ENCODE measurements at regions not wholly inside any gene's neighbourhood (a gene's known extent, or its start where the extent isn't known, plus 50 kb on each side); places are given as distances from the start of the nearest gene placed in this dataset.

DNA sequence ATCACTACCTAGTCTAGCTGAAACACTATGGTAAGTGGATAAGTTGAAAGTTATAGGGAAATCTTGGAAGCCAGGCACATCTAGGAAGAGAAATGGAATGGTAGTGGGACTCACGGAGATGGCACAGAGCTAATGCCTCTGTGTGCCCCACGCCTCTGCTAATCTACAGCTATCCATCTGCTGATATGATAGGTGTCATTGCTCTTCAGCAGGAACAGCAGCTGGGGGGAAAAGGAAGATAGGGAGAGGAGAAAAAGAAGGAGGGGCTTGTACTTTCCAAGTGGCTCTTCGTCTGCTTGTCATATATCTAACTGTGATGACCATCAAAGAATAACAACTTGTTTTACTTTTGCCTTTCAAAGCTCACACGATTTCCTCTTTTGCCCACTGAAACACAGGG is 1199.1 kb upstream of the SORCS1 start:
- Histone ChIP-seq H3K4me2 (ENCODE audit: low read length) (no peak overlapping the region), H3K9ac (ENCODE audit: low read length) (no peak overlapping the region), H3K4me1 (ENCODE audit: insufficient read depth, low read length, severe bottlenecking) (no peaks in the 10 kb centered on the region), H3K79me2 (ENCODE audit: insufficient read depth, low read length) (no peaks in the 10 kb centered on the region), H2AFZ (ENCODE audit: low read length) (no peak overlapping the region), H3F3A (ENCODE audit: insufficient read depth, low read length) (no peaks in the 10 kb centered on the region), H3K9me3 (ENCODE audit: low read length) (no peaks in the 10 kb centered on the region), H3K9me2 (ENCODE audit: low read depth, low read length) (no peaks in the 10 kb centered on the region), H3K27me3 (ENCODE audit: insufficient read depth, low read length) (no peaks in the 10 kb centered on the region), H3K27ac (ENCODE audit: low read depth, low read length, poor library complexity, severe bottlenecking) (no peak overlapping the region), H4K20me1 (ENCODE audit: insufficient read depth, low read length) (no peaks in the 10 kb centered on the region), H3K36me3 (ENCODE audit: insufficient read depth, low read length) (no peaks in the 10 kb centered on the region), H3K4me3 (ENCODE audit: low read depth, low read length, poor library complexity, severe bottlenecking) (no peak overlapping the region)
- TF ChIP-seq, protein P1, sequence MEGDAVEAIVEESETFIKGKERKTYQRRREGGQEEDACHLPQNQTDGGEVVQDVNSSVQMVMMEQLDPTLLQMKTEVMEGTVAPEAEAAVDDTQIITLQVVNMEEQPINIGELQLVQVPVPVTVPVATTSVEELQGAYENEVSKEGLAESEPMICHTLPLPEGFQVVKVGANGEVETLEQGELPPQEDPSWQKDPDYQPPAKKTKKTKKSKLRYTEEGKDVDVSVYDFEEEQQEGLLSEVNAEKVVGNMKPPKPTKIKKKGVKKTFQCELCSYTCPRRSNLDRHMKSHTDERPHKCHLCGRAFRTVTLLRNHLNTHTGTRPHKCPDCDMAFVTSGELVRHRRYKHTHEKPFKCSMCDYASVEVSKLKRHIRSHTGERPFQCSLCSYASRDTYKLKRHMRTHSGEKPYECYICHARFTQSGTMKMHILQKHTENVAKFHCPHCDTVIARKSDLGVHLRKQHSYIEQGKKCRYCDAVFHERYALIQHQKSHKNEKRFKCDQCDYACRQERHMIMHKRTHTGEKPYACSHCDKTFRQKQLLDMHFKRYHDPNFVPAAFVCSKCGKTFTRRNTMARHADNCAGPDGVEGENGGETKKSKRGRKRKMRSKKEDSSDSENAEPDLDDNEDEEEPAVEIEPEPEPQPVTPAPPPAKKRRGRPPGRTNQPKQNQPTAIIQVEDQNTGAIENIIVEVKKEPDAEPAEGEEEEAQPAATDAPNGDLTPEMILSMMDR (IDR thresholded peaks at IDR 0.05; ENCODE audit: low read length): no peak
- no peak for TF ChIP-seq EZH2 (IDR thresholded peaks at IDR 0.05; ENCODE audit: borderline replicate concordance, low read length)

DNA sequence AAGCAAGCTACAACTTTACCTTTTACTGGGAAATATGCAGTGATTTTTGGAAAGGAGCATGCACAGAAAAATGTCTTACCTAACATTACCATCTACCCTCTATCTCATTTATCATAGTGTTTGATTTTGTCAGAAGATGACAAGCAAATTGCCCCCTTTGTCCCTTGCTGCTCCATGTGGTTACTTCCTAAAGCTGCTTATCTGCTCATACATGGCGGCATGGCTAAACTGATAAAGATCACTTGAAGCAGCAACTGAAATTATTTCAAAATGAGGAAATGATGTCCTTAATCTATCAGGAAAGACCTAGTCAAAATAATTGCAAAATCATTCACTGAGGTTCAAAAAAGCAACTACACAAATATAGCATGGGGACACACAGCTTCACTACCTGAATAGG is 1198.5 kb upstream of the SORCS1 start:
- Histone ChIP-seq H4K20me1 (ENCODE audit: insufficient read depth, low read length) (no peaks in the 10 kb centered on the region), H3K27me3 (ENCODE audit: insufficient read depth, low read length) (no peaks in the 10 kb centered on the region), H3K4me2 (ENCODE audit: low read length) (no peak overlapping the region), H2AFZ (ENCODE audit: low read length) (no peak overlapping the region), H3F3A (ENCODE audit: insufficient read depth, low read length) (no peaks in the 10 kb centered on the region), H3K9me2 (ENCODE audit: low read depth, low read length) (no peaks in the 10 kb centered on the region), H3K4me3 (ENCODE audit: low read depth, low read length, poor library complexity, severe bottlenecking) (no peak overlapping the region), H3K79me2 (ENCODE audit: insufficient read depth, low read length) (no peaks in the 10 kb centered on the region), H3K4me1 (ENCODE audit: insufficient read depth, low read length, severe bottlenecking) (no peaks in the 10 kb centered on the region), H3K9ac (ENCODE audit: low read length) (no peak overlapping the region), H3K36me3 (ENCODE audit: insufficient read depth, low read length) (no peaks in the 10 kb centered on the region), H3K27ac (ENCODE audit: low read depth, low read length, poor library complexity, severe bottlenecking) (no peak overlapping the region), H3K9me3 (ENCODE audit: low read length) (no peaks in the 10 kb centered on the region)
- TF ChIP-seq, protein P1 (IDR thresholded peaks at IDR 0.05; ENCODE audit: low read length): no peak
- no peak for TF ChIP-seq EZH2 (IDR thresholded peaks at IDR 0.05; ENCODE audit: borderline replicate concordance, low read length)

DNA sequence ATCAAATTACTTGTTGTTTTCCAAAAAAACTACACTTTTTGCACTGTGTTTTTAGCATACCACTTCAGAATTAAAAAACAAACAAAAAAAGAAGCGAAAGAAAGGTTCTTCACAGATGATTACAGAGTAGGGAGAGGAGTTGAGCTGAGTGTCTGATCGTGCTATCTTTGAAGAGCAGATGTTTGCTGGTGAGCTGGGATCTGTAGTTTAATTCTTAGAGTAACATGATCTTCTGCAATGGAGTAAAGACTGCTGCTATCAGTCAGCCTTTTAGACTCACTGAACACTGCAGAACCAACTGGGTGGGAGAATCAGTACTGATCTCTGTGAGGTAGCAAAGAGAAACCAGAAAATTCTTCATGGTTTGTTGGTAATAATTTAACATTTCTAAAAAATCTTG is 1197.8 kb upstream of the SORCS1 start:
- H3K4me1 ChIP-seq (ENCODE audit: insufficient read depth, low read length, severe bottlenecking): no peaks in the 10 kb centered on the region

More for the DNA sequence above, 1197.8 kb upstream of the SORCS1 start:
- Histone ChIP-seq H3K9me3 (ENCODE audit: low read length) (no peaks in the 10 kb centered on the region), H3F3A (ENCODE audit: insufficient read depth, low read length) (no peaks in the 10 kb centered on the region), H3K27ac (ENCODE audit: low read depth, low read length, poor library complexity, severe bottlenecking) (no peak overlapping the region), H3K27me3 (ENCODE audit: insufficient read depth, low read length) (no peaks in the 10 kb centered on the region), H3K36me3 (ENCODE audit: insufficient read depth, low read length) (no peaks in the 10 kb centered on the region), H3K9ac (ENCODE audit: low read length) (no peak overlapping the region), H3K4me2 (ENCODE audit: low read length) (no peak overlapping the region), H3K79me2 (ENCODE audit: insufficient read depth, low read length) (no peaks in the 10 kb centered on the region), H3K4me3 (ENCODE audit: low read depth, low read length, poor library complexity, severe bottlenecking) (no peak overlapping the region), H4K20me1 (ENCODE audit: insufficient read depth, low read length) (no peaks in the 10 kb centered on the region), H2AFZ (ENCODE audit: low read length) (no peak overlapping the region), H3K9me2 (ENCODE audit: low read depth, low read length) (no peaks in the 10 kb centered on the region)
- TF ChIP-seq, protein P1 (IDR thresholded peaks at IDR 0.05; ENCODE audit: low read length): no peak
- no peak for TF ChIP-seq EZH2 (IDR thresholded peaks at IDR 0.05; ENCODE audit: borderline replicate concordance, low read length)

Data from OCI-LY1 (cell line).